Lung (tissue), 11 donors: ENCODE measurements at regions not wholly inside any gene's neighbourhood (a gene's known extent, or its start where the extent isn't known, plus 50 kb on each side); places are given as distances from the start of the nearest gene placed in this dataset.

Source experiments
- ATAC-seq: fragments of 200-7000 bp; cut with Tn5 transposase; one replicate; pipeline ENCODE4 v1.9.1; 2020; ENCODE audit warnings: moderate number of reproducible peaks; ENCODE audit not compliant: insufficient read depth, low FRiP score
- DNase-seq, 3 donors: peaks; one replicate each; pipeline ENCODE4 v3.0.0-alpha.2; 2013 to 2017
- H3K27ac ChIP-seq, 2 donors: one replicate each; pipeline ENCODE4 v1.5.1; 2013; ENCODE audit warnings: mild to moderate bottlenecking in 2 of 2, moderate library complexity in 2 of 2, control low read depth in 1 of 2, inconsistent platforms in 1 of 2, low read depth in 1 of 2, low read length in 1 of 2
- H3K27me3 ChIP-seq, 3 donors: one replicate each; pipeline ENCODE4 v1.5.1; 2013; ENCODE audit warnings: low read length in 2 of 3; ENCODE audit not compliant: control insufficient read depth in 3 of 3, insufficient read depth in 3 of 3
- H3K36me3 ChIP-seq, 4 donors: one replicate each; pipeline ENCODE4 v1.5.1; 2013; ENCODE audit warnings: low read length in 4 of 4, mild to moderate bottlenecking in 1 of 4, moderate library complexity in 1 of 4; ENCODE audit not compliant: control insufficient read depth in 4 of 4, insufficient read depth in 4 of 4
- H3K4me1 ChIP-seq, 5 donors: one replicate each; pipeline ENCODE4 v1.5.1; 2013; ENCODE audit warnings: low read length in 5 of 5, mild to moderate bottlenecking in 2 of 5, moderate library complexity in 1 of 5; ENCODE audit not compliant: control insufficient read depth in 5 of 5, insufficient read depth in 5 of 5
- H3K4me3 ChIP-seq: one replicate; pipeline ENCODE4 v1.5.1; 2013; ENCODE audit warnings: mild to moderate bottlenecking, control low read depth, moderate library complexity
- H3K9ac ChIP-seq, 2 donors: one replicate each; pipeline ENCODE4 v1.5.1; 2013; ENCODE audit warnings: low read length in 2 of 2, control low read depth in 1 of 2; ENCODE audit not compliant: insufficient read depth in 1 of 2
- H3K9me3 ChIP-seq, 4 donors: one replicate each; pipeline ENCODE4 v1.5.1; 2013; ENCODE audit warnings: low read length in 3 of 4, mild to moderate bottlenecking in 1 of 4, moderate library complexity in 1 of 4; ENCODE audit not compliant: control insufficient read depth in 4 of 4, insufficient read depth in 3 of 4
- WGBS, 2 donors: extraction: QIAGEN DNeasy Blood & Tissue Kit; methylation state at CpG; one replicate each; pipeline ENCODE4 v1.1.7; 2013; 5-methylcytosine and 5-hydroxymethylcytosine counted together
- TF ChIP-seq, protein P1 (sequence below): IDR thresholded peaks from 2 replicates; pipeline ENCODE4 v1.5.1; 2012; ENCODE audit warnings: mild to moderate bottlenecking; ENCODE audit errors: control extremely low read depth, extremely low read depth
- donor health status: control.
- donor health status: control.
- donor health status: Bipolar disorder and iron deficiency.
- donor health status: healthy.
- donor health status: DM: yes; HTN: yes; CAD: no.

DNA sequence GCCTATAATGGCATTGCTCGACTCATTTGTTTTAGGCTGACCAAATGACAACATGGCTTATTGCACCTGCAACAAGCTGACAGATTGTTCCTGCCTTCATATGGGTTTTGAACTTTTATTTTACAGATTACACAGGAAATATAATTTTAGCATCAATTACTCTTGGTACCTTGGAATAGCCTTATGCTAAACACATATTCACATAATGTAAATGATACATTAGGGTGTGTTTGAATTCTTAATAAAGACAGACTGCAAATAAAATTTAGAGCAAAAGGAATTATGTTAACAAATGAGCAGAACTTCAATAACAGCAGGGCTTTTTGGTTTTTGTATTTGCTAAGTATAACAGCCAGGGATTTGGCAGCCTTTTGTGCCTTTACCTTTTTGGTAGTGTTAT lies 51.9 kb upstream of the TMC3 start:
- no peaks in the 10 kb centered on the region for H3K9me3 ChIP-seq
- no peak for DNase-seq
- no peaks in the 10 kb centered on the region for H3K27me3 ChIP-seq
- no peaks in the 10 kb centered on the region for H3K4me1 ChIP-seq
- 73 to 85% methylated on average over 1 of the region's 1 CpG for WGBS, 2 donors
- no peak overlapping the region for H3K4me3 ChIP-seq
- H3K36me3 ChIP-seq, result no peaks in the 10 kb centered on the region
- no peak overlapping the region for H3K9ac ChIP-seq
- TF ChIP-seq, protein P1, sequence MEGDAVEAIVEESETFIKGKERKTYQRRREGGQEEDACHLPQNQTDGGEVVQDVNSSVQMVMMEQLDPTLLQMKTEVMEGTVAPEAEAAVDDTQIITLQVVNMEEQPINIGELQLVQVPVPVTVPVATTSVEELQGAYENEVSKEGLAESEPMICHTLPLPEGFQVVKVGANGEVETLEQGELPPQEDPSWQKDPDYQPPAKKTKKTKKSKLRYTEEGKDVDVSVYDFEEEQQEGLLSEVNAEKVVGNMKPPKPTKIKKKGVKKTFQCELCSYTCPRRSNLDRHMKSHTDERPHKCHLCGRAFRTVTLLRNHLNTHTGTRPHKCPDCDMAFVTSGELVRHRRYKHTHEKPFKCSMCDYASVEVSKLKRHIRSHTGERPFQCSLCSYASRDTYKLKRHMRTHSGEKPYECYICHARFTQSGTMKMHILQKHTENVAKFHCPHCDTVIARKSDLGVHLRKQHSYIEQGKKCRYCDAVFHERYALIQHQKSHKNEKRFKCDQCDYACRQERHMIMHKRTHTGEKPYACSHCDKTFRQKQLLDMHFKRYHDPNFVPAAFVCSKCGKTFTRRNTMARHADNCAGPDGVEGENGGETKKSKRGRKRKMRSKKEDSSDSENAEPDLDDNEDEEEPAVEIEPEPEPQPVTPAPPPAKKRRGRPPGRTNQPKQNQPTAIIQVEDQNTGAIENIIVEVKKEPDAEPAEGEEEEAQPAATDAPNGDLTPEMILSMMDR, result no peak
- no peak overlapping the region for H3K27ac ChIP-seq
- no peak for ATAC-seq
